Thyroid gland (tissue), 4 donors: ENCODE measurements at regions not wholly inside any gene's neighbourhood (a gene's known extent, or its start where the extent isn't known, plus 50 kb on each side); places are given as distances from the start of the nearest gene placed in this dataset.

ENCODE experiments used
- POLR2A ChIP-seq, 2 donors: fragments of 450-650 bp; IDR thresholded peaks; one replicate each; pipeline ENCODE4 v1.6.1; 2017; ENCODE audit warnings: antibody characterized with exemption in 2 of 2, mild to moderate bottlenecking in 2 of 2, moderate library complexity in 1 of 2
- TF ChIP-seq, protein P1 (sequence below), 6 experiments: fragments of 200-600 bp in 3 of 6; fragments of 450-650 bp in 3 of 6; sonication (generic) in 3 of 6; IDR thresholded peaks; one replicate each; pipeline ENCODE4 v1.5.1; 2016 to 2019; ENCODE audit warnings: antibody characterized with exemption in 6 of 6, mild to moderate bottlenecking in 2 of 6, inconsistent platforms in 1 of 6, moderate library complexity in 1 of 6

DNA sequence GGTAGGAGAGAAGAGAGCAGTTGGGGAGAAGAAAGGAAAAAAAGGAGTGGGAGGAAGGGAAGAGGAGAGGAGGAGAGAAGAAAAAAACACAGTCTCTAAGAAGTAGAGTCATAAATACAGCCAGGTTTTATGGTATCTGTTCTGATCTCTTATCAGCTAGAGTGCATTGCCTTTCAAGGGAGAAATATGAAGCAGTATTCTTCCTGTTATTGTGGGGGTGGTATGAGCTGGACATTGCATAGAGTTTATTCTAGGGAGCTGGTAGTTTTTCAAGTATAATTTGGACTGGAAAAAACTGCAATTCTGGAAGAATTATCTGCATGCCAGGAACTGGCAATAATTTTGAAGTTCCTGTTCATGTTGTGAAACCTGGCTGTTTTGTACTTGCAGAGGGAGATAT lies 54.9 kb upstream of the TAB3 start:
- TF ChIP-seq POLR2A (IDR thresholded peaks at IDR 0.05): no peak
- TF ChIP-seq, protein P1, sequence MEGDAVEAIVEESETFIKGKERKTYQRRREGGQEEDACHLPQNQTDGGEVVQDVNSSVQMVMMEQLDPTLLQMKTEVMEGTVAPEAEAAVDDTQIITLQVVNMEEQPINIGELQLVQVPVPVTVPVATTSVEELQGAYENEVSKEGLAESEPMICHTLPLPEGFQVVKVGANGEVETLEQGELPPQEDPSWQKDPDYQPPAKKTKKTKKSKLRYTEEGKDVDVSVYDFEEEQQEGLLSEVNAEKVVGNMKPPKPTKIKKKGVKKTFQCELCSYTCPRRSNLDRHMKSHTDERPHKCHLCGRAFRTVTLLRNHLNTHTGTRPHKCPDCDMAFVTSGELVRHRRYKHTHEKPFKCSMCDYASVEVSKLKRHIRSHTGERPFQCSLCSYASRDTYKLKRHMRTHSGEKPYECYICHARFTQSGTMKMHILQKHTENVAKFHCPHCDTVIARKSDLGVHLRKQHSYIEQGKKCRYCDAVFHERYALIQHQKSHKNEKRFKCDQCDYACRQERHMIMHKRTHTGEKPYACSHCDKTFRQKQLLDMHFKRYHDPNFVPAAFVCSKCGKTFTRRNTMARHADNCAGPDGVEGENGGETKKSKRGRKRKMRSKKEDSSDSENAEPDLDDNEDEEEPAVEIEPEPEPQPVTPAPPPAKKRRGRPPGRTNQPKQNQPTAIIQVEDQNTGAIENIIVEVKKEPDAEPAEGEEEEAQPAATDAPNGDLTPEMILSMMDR (IDR thresholded peaks at IDR 0.05): no peak
